HG03432 (cell line): ENCODE measurements at regions not wholly inside any gene's neighbourhood (a gene's known extent, or its start where the extent isn't known, plus 50 kb on each side); places are given as distances from the start of the nearest gene placed in this dataset.

Experiments
- ATAC-seq: cut with Tn5 transposase; IDR thresholded peaks from one replicate; pipeline ENCODE4 v1.9.1; 2021; ENCODE audit warnings: mild to moderate bottlenecking, moderate library complexity; ENCODE audit not compliant: unreplicated experiment

DNA sequence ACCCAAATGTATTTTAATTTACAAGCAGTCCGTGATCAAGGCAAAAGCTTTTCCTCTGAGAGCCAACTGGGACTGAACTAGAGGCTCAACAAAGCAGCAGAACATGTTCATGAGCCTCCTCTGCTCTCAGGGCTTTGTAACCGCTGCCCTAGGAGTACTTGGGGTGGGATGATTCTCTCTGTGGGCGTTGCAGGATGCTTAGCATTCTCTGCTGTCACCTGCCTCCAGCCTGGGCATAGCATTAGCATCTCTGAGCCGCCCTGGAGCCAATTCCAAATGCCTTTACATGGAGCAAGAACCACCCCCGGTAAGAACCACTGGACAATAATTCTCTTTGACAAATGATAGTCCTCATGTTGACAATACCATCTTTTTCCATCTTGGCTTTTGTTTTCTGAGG lies 237.6 kb upstream of the CDH4 start:
- no peak for ATAC-seq

- no peak for ATAC-seq
Observed at GRCh38 chr20:61015602-61016001, 236.5 kb upstream of the CDH4 start.

- ATAC-seq, result no peak
Observed at GRCh38 chr20:61019322-61019721, 232.7 kb upstream of the CDH4 start.

DNA sequence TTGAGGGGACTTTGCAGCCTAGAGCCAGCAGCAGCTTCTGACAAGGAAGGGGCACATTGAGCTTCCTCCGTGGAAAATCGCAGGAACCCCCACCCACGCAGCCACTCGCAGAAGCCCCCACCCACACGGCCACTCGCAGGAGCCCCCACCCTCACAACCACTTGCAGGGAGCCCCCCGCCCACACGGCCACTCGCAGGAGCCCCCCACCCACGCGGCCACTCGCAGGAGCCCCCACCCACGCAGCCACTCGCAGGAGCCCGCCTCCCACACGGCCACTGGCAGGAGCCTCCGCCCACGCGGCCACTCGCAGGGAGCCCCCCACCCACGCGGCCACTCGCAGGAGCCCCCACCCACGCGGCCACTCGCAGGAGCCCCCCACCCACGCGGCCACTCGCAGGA lies 228.4 kb upstream of the CDH4 start:
- ATAC-seq, result no peak

DNA sequence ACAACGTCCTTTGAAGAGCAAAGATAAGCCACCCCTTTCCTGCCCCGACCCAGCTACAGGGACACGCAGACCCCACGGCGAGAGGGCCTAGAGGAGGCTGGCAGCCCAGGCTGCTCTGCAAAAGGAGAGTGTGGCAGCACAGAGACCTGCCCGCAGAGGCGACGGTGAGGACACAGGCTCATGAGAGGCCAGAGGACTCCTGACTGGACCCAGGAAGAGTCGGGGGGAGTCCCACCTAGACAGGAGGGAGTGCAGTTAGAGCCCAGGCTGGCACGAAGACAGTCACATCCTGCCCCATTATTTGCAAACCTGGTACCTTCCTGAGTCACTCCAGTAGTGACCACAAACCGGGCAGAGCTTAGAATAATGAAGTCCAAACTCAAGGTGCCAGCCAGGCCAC lies 227.7 kb upstream of the CDH4 start:
- no peak for ATAC-seq

GRCh38 chr20:61025536-61025935 lies 226.5 kb upstream of the CDH4 start:
- no peak for ATAC-seq

DNA sequence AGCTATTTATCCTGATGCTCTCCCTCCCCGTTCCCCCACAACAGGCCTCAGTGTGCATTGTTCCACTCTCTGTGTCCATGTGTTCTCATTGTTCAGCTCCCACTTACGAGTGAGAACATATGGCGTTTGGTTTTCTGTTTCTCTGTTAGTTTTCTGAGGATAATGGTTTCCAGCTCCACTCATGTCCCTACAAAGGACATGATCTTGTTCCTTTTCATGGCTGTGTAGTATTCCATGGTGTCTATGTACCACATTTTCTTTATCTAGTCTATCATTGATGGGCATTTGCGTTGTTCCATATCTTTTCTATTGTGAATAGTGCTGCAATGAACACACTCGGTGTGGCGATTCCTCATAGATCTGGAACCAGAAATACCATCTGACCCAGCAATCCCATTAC lies 225.9 kb upstream of the CDH4 start:
- ATAC-seq, result no peak

- ATAC-seq, result no peak
Observed at GRCh38 chr20:61026731-61027130, 225.3 kb upstream of the CDH4 start.

DNA sequence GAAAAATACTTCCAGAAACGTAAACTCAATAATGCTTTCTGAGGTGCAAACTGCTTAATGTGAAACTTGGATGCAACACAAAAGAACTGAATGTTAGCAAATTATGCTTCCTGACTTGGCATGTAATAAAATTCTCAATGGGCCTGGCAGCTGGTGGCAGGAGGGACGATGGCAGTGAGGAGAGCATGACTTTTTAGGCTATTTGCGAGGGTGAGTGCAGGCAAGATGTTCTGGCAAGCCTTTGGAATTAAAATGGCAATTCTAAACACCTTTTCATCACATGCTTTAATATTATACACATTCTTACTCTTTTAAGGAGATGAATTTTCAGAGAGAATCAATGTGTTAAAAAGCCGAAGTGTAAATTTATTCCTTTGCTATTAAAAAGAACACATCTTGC lies 224.8 kb upstream of the CDH4 start:
- no peak for ATAC-seq

DNA sequence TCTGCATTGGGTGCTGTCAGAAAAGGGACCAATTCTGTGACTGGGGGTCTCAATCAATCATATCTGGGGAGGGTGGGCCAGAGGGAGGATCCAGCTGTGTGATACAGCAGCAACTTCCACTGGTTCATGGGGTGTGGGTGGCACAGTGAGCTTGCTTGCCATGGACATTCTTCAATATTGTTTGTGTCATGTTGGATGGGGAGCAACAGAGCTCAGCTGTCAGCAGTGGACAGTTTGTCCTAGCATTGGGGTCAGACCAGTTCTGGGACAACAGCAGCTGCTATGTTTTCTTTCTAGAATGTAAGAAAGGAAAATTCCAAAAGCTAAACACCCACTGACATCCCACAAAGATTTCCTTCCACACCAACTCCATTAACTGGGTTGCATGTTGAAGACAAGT lies 221.9 kb upstream of the CDH4 start:
- ATAC-seq, result no peak

- no peak for ATAC-seq
Observed at GRCh38 chr20:61031101-61031830, 220.8 kb upstream of the CDH4 start.

DNA sequence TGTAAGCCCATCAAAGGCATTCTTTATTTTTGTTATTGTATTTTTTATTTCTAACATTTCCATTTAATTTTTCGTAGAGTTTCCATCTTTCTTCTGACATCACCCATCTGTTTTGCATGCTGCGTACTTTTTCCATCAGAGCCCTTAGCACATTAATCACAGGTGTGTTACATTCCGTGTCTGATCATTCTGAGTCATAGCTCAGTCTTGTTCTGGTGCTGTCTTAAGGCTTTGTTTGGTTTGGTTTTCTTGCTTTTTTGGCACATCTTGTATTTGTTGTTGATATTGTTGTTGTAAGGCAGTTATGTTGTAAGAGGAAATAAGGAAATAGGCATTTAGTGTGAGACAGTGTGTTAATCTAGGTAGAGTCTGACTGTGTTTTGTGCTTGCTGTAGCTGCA lies 214.6 kb upstream of the CDH4 start:
- no peak for ATAC-seq

DNA sequence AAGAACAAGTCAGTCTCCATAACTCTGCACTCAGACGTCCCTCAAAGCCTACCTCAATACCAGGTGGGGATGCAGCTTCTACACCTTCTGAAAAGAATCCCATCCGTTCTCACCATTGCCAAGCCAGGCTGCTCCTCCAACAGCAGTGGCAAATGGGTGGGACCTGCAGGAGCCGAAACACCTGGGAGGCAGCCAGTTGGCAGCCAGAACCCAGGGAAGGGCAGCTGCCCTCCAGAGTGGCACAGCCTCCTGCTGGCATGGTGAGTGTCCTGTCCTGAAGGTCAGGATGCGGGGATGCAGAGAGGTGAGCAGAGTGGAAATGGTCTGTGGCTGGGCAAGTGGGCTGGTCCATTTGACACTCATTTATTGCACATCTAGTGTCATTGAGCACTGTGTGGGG lies 210.6 kb upstream of the CDH4 start:
- no peak for ATAC-seq

DNA sequence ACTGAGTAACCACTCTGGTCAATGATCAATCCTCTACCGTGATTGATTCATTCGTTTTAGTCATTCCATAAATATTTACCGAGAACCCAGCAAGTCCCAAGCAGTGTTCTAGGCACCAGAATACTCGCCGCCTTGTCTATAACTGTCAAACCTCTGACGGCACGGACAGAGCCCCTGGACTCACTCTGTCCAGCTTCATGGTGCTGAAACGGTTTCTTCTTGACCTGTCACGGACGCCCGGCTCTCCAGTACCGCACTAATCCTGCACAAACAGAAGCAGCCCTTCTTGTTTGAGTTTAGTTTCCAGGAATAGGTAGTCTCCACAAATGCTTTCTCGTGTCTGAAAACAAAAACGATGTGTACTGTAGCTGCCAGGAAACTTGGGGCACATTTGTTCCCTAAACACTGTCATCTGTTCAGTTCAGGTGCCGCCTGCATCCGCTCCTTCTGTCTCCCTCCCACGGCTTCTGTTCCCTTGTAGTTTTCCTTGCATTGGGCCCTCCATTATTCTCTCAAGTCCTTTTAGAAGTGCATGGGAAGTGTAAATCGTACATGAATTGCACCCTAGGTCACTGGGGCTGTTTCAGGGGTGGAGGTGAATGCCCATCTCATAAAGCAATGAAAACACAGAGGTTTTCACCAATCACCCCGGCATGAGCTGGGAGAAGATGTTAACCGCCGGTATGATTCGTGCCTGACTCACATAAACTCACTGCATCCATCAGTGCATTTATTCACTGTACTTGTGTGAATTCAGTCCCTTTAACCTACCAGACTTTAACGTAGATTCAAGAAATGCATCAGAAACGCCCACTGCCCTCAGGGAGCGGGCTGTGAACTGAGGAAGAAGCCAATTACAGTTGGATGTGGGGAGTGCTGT lies 209.3 kb upstream of the CDH4 start:
- ATAC-seq, result no peak

- no peak for ATAC-seq
Observed at GRCh38 chr20:61043681-61044080, 208.4 kb upstream of the CDH4 start.

DNA sequence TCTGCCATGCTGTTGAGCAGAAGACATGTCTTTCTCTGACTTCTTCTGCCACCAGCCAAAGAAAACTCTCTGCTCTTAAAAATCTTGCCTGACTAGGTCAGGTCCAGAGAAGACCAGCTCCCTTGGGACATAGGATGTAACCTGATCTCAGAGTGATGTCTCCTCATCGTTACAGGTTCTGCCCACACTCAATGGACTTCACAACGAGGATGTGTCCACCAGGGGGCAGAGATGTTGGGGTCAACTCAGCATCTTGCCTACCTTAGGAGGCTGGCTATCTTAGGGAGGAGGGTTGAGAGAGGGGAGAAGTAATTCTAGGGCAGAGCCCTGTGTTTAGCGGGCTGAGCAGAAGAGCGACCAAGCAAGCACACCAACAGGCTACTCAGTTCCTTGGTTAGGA lies 207.6 kb upstream of the CDH4 start:
- no peak for ATAC-seq

GRCh38 chr20:61045091-61045490 lies 207.0 kb upstream of the CDH4 start:
- ATAC-seq, result no peak

DNA sequence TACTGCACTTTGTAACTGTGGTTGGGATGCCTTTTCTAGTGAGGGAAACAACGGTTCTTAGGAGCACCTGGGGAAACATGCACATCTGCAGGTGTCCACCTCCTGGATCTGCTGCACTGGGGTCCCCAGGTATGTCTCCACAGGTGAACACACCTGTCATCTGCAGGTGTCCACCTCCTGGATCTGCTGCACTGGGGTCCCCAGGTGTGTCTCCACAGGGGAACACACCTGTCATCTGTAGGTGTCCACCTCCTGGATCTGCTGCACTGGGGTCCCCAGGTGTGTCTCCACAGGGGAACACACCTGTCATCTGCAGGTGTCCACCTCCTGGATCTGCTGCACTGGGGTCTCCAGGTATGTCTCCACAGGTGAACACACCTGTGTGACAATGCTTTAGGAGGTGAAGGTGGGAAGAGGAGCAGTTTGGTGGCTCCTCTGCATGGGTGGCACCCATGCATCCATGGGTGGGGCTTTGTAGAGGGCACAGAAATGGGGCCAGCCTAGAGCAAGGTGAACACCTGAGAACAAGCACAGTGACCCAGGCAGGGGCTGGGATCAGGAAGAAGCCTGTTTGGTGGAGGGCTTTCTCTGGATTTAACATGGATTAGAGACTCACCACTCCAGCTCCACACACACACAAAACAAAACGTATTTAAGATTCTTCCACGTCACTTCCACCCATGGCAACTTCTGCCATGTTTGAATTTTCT lies 206.0 kb upstream of the CDH4 start:
- no peak for ATAC-seq

- no peak for ATAC-seq
Observed at GRCh38 chr20:61046721-61047351, 205.2 kb upstream of the CDH4 start.

DNA sequence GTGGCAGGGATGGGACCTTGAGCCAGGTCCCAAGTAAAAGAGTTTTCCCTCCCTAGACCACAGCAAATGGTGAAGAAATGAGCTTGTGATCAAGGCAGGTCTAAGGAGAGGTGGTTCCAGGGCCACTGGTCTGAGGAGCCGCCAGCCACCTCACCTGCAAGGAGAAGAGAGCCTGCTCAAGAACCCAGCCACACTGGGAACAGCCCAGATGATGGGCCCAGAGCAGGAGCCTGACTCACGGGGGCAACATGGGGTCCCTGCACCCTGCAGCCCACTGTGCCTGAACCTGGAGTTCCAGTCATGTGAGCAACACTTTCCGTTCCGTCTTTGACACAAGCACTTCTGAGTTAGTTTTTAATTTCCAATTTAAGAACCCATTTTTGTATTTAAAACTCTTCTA lies 204.5 kb upstream of the CDH4 start:
- no peak for ATAC-seq

DNA sequence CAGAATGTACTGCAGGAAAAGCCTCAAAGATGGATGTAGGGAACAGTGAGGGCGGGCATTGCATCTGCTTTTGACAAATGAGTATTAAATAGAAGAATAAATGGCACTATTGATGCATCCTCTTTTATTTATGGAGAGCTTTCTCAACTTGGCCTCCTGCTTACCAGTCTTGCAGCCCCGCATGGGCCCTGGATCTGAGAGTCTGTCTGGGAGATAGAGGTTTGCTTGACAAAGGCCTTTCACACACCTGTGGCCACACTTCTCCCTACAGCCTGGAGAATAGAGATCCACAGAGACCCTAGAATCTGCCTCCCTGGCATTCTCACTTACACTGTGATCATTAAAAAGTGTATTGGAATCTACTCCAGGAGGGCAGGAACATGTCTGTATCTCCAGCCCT lies 203.8 kb upstream of the CDH4 start:
- no peak for ATAC-seq
